CD4-positive, alpha-beta T cell treated with Interleukin-4 for 1 hour (primary cell): ENCODE measurements at regions not wholly inside any gene's neighbourhood (a gene's known extent, or its start where the extent isn't known, plus 50 kb on each side); places are given as distances from the start of the nearest gene placed in this dataset.
"Not testable (repeated sequence)": the region's sequence is repeated elsewhere in the genome, so short reads cannot be mapped to it uniquely, and the experiment has no call there.

ENCODE experiments used
- DNase-seq, 2 donors: peaks; one replicate each; pipeline ENCODE4 v3.0.0-alpha.2; 2020 to 2022

DNA sequence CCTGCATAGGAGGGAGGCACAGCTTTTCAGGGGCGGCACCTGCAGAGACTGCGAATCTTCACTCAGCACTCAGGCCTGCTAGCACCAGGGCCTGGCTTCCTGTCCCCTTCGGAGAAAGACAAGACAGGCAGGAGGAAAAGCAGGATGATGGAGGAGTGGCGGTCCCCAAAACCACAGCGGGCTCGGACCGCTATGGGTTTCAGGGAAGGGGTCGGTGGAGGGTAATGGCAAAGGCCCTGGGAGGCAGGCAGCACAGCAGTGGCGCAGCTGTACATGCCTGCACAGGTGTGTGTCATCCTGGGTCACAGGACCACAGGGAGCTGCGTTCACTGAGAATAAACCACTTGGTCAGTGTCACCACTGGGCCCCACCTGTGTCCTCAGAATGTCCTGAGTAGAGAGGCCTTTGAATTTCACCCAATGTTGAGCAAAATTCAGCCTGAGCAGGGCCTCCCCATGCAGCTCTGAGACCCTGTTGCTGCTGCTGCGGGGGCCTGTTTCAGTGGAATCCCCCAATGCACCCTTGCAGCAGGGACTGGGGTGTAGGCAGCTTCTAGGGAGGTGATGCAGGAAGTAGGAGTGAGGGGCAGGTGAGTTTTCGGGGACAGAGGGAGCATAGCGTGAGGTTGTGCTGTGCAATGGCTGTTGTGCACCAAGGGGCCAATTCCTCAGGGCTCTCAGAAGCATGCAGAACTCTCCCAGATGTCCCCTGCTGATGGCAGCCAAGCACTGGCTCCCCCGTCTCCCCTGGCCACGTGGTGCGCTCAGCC lies 90.6 kb upstream of the PPP2R2D start:
- no peak for DNase-seq

DNA sequence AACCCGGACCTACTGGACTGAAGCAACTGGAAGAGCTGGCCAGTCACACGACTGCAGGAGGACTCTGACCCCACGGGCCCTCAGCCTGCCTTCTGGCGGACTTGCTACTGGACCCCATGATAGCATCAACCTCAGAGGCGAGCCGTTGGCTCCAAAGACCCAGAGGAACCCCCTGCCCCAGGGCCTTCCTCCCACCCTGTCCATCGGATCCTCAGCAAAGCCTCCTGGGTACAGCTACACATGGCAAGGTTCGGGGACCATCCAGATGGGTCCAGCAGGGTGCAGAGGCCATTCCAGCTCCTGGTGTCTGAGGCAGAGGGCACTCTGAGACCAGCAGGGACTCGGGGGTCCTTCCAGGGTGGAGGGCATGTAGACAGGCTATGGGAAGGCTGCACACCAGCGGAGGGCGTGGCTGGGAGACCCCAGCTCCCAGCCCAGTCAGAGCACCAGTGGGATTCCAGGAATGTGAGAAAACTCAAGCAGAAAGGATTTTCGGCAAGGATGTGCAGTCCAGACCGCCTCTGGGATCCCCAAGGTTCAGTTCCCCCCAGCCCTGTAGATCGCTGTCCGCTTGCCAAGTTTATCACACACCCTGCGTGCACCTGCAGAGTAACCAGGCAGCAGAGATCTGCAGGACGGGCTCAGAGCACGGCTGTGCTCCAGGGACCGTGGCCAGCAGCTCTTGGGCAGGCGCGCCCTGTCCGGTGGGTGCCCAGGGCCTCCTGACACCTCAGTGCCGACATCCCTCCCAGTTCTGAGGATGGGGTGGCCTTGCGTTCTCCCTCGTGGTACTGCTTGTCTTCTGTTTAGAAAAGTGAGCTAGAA lies 89.8 kb upstream of the PPP2R2D start:
- DNase-seq: no peak

DNA sequence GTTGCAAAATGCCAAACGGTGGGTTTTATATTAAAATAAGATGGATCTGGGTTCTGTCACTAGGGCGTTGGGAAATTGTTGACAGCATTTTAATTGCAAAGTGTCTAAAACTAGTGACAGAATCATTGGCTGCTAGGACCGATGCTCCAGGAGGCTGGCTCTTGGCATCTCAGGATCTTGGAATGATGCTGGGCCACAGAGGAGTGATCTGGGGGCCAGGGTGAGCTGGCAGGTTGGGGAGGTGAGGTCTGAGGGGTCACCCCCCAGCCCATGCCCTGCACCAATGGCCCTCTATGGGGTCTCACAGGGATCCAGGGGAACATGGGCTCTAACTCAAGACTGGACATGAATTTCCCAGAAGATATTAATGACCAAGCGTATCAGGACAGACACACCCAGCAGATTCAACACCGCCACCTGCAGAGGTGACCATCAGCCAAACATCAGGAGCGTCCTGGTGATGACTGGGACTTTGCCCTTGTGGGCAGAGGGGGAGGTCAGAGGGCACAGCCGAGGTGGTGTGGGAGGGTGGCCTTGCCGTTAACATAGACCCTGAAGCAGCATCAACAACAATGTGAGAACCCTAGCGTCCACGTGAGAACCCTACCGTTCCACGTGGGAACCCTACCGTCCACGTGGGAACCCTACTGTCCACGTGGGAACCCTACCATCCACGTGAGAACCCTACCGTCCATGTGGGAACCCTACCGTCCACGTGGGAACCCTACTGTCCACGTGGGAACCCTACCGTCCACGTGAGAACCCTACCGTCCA lies 89.0 kb upstream of the PPP2R2D start:
- no peak for DNase-seq

DNA sequence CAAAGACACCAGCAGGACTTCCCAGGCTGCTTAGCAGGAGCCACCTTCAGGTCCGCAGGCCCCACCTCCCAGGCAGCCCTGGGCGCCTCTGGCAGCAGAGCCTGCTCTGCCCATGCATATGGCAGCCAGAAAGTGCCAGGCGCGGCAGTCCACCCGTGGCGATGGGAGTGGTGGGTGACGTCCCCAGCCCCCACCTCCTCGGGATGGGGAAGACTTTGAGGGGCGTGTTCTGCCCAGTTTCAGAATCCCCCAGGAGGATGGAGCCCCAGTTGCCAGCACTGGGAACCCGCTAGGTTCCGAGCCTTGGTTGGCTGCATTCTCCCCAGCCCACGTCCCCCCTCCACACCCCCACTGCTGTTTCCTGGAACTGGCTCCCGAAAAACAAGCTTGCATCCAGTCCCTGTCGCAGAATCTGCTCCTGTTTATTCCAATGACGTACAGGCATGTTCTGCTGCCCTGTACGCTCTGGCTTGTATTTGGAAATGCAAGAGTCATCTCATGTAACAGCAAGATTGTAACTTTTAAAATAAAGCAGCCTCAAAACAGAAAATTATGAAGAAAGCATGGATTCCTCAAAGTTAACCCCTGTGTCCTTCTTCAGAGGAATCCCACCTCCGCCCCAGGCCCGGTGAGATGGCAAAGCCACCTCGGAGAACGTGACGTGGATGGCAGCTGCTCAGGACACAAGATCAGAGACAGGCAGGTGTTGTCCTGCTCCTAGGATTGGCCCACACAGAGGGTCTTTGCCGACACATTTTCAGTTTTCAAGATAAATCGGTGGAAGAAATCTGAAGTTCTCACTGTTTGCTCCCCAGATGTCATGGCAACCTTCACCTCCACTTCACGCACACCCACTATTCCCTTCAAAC lies 87.8 kb upstream of the PPP2R2D start:
- DNase-seq: no peak

DNA sequence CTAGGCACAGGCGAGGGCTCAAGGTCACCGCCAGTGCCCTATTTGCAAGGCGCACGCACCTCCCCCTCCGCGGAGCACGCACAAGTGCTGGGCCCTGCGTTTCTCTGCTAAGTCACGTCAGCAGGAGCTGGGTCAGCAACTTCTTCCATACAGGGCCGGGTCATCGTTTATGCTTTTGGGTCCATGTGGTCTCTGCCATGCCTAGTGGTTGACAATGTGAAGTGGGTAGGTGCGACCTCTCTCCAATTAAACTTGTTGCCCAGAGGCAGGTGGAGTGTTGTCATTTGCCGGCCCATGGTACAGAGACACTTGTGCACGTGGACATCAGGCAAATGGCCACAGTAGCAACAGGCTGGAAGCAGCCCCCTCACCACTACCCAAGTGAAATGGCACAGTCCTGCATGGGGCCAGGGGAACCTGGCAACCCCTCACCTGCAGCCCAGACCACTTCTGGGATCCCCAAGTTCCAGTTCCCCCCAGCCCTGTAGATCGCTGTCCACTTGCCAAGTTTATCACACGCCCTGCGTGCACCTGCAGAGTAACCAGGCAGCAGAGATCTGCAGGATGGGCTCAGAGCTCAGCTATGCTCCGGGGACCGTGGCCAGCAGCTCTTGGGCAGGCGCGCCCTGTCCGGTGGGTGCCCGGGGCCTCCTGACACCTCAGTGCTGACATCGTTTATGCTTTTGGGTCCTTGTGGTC lies 86.1 kb upstream of the PPP2R2D start:
- DNase-seq: no peak

DNA sequence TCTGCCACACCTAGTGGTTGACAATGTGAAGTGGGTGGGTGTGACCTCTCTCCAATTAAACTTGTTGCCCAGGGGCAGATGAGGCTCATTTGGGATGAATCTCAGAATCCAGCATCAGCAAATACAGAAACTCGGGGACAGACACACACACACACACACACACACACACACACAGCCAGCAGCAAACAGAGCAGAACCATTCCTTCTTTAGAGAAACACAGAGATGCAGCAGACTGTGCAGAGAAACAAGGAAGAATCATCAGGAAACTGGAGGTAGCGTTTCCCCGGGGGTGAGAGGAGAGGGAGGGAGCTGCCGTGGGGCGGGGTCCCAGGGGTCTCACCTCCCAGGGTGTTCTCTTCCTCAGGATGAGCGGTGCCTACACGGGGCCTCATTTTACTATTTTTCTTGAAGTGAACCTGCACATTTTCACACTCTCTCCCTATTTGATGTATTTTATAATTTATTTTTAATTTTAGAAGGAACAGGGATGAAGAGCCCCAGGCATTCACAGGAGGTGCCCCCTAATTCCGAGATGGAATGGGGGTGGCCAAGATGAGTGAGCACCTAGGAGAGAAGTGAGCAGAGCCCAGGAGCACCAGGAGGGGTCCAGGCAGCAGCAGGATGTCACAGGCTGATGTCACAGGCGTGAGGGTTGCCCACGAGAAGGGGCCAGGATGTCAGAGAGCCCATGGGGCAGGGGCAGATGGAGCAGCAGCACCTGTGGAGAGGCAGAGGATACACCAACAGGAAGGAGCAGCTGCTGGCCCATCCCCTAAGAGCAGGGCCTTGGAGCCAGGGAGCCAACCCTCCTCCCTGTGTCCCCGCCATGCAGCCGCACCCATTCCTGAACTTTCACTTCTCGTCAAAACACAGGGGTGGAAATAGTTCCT lies 85.3 kb upstream of the PPP2R2D start:
- DNase-seq: no peak

DNA sequence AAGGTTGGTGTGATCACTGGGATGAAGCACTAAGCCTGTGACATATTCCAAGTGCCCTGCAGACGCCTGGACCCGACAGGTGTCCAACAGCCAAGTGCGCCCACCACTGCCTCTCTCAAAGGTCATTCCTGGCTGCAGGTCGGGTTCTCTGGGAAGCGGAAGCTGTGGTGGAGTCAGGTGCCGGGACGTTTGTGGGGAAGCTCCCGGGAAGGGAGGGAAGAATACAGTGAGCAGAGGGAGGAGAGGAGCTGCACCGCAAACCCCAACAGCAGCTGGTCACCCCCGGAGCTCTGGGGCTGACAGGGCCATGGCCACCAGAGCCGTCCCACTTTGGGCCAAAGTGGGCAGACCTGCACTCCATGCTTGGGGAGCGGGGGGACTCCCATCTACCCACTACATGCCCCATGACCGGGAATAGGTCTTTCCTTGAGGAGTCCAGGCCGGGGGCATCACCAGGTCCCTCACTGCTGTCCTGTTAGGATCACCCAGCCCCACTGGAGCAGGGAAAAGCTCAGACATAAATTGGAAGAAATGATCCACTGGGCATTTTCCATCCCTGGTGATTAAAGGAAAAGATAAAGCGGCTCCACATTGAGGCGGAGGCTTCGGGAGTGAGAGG lies 84.5 kb upstream of the PPP2R2D start:
- DNase-seq: no peak

DNA sequence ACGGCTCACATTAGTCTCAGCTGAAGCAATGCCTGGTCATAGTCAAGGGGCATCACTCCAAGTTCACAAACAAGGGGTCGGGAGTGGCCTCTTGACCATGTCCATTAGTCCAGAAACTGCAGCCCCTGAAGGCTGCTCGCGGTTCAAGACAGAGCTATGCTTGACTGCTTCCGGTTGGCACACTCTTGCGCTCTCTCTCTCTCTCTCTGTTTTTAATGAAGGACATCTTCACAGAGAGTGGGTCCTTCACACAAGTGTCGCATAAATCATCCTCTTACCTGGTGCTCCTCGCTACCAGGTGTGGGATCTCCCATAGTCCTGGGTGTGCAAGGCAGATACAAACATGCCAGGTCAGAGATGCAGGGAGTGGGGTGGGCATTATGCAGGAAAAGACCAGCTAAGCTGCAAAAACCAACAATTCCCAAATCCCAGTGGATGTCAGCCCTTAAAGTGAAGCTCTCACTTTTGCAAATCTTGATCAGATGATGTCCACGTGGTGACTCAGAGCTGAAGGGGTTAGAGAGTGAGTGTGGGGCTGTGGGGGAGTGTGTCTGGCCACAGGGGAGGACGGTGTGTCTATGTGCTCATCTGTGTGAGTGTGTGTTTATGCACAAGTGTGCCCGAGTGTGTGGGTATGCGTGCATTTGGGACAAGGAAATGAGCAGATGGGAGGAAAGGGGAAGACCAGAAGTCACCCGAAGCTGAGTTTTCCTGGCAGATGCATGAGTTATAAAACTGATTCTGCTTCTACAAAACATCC lies 83.7 kb upstream of the PPP2R2D start:
- DNase-seq: no peak

DNA sequence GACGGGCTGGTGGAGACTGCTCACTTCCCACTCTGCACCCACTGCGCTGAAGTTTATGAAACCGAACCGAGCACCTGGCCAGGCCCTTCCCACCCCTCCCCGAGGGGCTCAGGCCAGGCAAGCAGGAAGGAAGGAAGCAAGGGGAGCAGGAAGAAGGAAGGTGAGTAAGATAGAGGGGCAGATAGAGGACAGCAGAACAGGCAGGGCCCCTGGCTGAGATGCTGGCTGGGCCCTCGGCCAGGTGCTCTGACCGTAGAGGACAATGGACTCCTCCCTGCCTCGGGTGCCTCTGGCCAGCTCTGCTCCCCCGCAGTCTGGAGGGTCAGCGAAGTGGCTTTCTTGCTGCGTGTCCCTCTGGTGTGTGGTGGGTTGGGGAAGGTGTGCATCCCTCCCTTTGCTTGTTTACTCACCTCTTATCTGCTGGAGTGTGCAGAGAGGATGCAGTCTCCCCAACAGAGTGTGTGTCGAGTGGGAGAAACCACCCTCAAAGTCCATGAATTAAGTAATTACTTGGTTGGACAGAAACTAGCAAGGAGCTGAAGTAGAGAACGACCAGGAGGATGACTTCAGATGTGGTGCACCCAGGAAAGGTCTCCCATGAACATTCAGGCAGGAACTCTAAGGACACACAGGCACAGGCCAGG lies 82.8 kb upstream of the PPP2R2D start:
- no peak for DNase-seq

DNA sequence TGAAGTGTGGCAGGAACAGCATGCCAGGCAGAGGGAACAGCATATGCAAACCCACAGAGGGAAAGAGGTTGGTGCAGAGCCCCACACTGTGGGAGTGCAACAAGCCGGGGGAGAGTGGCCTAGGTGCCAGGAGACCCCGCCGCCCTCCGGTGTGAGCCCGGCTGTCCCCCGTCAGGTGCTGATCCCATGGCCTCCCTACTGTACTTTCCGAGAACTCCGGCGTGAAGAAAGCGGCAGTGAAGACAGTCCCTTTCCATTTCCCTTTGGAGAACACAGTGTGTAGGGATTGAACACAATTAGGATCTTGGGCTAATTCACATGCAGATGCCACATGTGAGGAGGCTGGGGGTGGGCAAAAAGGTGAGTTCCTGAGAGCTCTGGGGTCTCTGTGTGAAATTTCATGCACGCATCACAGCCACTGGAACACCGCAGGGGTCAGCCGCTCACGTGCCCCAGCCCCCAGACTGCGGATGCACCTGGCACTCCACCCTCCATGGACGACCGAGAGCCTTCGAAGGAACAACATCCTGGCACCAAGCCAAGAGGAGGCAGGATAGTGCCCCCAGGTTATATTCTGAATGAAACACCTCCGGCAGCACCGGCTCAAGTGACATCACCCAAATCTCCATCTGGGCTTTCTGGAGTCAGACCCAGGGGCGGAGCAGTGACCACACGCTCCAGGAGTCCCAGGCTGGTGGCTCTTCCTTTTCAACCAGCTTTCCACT lies 82.1 kb upstream of the PPP2R2D start:
- no peak for DNase-seq

DNA sequence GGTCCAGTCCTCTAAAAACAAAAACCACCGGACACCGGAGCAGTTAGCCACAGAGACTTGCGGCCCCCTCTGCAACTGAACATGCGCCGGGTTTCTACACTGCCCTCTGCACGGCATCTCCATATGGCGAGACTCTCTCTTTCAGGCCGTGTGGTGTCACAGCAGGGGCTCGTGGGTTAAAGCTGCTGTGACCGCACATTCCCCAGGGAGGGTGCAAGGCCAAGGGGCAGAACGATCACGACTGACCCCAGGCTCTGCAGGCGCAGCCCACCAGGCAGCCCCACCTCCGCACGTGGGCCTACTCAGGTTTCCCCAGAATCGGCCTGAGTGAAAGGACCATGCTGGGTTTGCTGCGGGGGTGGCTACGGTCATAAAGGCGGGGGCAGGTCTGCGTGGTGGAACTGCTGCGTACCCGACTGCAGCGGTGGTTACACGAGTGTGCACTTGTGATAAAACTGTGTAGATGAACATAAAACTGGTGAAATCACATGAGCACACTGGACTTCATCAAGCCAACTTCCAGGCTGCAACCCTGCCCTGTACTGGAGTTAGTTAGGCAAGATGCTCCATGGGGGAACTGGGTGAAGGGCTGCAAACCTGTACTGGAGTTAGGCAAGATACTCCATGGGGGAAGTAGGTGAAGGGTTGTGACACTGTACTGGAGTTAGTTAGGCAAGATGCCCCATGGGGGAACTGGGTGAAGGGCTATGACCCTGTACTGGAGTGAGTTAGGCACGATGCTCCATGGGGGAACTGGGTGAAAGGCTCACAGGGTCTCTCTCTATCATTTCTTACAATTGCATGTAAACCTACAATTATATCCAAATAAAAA lies 81.4 kb upstream of the PPP2R2D start:
- no peak for DNase-seq

DNA sequence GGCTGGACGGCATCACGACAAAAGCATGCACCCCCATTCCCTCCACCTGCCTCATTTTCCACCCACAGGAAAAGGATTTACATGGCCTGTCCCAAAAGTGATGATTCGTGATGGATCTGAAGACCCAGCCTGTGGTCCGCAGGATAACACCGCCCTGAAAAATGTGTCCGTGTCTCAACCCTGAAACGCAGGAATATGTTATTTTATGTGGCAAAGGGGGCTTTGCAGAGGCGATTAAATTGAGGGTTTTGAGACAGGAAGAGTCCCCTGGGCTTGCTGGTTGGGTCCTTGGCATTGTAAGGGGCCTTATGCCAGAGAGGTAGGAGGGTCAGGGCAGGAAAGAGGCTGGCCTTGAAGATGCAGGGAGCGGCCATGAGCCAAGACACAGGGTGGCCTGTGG lies 80.2 kb upstream of the PPP2R2D start:
- no peak for DNase-seq

DNA sequence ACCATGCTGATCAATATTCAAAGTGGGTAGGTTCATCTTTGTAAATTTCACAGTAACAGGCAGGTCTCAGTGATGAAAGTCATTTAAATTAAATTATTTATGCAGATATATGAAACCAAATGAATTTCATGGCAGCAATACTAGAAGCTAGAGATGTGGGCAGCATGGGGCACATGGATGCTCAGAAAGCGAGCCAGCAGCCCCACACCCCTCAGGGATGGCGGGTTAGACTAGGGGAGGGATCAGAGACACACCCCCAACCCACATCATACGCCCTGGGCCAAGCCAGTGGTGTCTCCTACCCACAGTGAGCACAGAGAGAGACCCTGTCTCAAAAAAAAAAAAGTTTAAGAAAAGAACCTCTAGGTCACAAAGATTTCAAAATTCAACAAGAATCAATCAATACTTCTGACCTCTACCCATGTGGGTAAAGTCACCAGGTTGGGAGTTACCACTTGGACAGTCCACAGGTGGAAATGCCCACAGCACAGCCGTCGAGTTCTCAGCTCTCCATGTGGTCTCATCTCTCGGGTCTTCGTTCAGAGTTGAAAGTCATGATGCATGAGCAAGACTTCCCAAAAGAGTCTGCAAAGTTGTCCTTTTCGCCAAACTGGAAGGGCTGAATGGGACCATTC lies 79.3 kb upstream of the PPP2R2D start:
- DNase-seq: no peak

DNA sequence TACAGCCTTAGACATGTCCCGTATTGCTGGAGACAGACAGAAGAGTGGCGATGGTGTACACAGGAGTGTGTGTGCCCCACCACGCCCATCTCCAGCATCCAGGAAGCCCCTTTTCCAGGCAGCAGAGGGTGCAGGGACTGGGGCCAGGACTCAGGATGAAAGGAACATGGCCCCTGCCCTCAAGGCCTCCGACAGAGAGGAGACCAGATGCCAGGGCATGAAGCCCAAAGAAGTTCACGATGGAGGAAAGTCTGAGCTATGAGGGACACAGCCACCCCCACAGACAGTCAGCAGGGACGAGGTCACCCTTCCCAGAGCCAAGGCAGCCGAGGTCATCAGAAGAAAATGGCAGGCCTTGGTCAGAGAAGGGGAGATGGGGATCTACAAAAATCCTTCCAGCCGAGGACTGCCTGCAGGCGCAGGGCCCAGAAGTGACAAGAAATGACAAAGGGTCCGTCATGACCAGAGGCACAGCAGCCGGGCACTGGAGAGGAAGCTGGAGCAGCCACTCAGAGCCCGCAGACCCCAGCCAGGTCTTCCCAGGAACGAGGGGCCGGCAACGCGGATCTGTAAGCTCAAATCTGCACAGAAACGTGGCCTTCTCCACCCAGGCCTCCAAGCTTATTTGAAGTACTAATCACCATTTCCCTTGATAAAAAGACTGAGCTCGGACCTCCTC lies 78.7 kb upstream of the PPP2R2D start:
- no peak for DNase-seq

DNA sequence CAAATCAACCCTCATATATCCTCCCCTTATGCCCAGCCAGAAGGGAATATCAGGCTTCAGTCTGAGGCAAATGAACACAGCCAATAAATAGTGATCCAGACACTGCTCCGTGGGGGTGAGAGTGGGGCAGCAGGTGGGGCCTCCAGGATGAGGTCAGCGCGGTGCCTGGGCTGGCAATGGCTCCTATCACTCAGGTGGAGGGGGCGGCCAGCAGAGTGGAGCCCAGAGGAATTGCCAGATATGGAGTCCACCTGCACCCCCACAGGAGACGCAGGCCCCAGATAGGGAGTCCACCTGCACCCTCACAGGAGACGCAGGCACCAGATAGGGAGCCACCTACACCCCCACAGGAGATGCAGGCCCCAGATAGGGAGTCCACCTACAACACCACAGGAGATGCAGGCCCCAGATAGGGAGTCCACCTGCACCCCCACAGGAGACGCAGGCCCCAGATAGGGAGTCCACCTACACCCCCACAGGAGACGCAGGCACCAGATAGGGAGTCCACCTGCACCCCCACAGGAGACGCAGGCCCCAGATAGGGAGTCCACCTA lies 78.0 kb upstream of the PPP2R2D start:
- no peak for DNase-seq

DNA sequence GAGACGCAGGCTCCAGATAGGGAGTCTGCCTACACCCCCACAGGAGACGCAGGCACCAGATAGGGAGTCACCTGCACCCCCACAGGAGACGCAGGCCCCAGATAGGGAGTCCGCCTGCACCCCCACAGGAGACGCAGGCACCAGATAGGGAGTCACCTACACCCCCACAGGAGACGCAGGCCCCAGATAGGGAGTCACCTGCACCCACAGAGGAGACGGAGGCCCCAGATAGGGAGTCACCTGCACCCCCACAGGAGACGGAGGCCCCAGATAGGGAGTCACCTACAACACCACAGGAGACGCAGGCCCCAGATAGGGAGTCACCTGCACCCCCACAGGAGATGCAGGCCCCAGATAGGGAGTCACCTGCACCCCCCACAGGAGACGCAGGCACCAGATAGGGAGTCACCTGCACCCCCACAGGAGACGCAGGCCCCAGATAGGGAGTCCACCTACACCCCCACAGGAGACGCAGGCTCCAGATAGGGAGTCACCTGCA lies 77.2 kb upstream of the PPP2R2D start:
- DNase-seq: not testable (repeated sequence)
